IMR-90 (cell line): ENCODE measurements at regions not wholly inside any gene's neighbourhood (a gene's known extent, or its start where the extent isn't known, plus 50 kb on each side); places are given as distances from the start of the nearest gene placed in this dataset.

Experiments used
- ATAC-seq: fragments of 200-7000 bp; cut with Tn5 transposase; 2 replicates; pipeline ENCODE4 v1.9.1; 2020; ENCODE audit warnings: low read depth, mild to moderate bottlenecking, moderate library complexity
- BruUV-seq: library from RNA; stranded (reverse); fragments of 400-500 nt; replicated peaks from 2 replicates; lab custom pipeline; 2021; lab: Mats Ljungman, UMichigan
- CTCF ChIA-PET: fragments of 300-600 bp; formaldehyde crosslinking; extraction: SDS; loops from one replicate; lab custom pipeline; 2021; ENCODE audit warnings: antibody characterized with exemption; lab: Yijun Ruan, JAX
- POLR2A ChIA-PET: fragments of 300-600 bp; sonication (Branson Sonifier 250); formaldehyde crosslinking; loops from one replicate; lab custom pipeline; 2022; ENCODE audit warnings: antibody characterized with exemption; ENCODE audit not compliant: unreplicated experiment; lab: Charles Lee
- DNase-seq: peaks from one replicate; pipeline ENCODE4 v3.0.0; 2013
- H2AFZ ChIP-seq: replicated peaks from 2 replicates; pipeline ENCODE3; 2013; ENCODE audit warnings: low read length, mild to moderate bottlenecking; ENCODE audit not compliant: poor library complexity
- H2AK5ac ChIP-seq: 2 replicates; pipeline ENCODE4 v1.6.1; 2013; ENCODE audit warnings: low read depth, low read length, inconsistent platforms
- H2AK9ac ChIP-seq: replicated peaks from 2 replicates; pipeline ENCODE3; 2013; ENCODE audit warnings: mild to moderate bottlenecking, low read depth, low read length, moderate library complexity; ENCODE audit not compliant: poor library complexity
- H2BK120ac ChIP-seq: 2 replicates; pipeline ENCODE4 v1.6.1; 2013; ENCODE audit warnings: low read depth, low read length, inconsistent platforms
- H2BK15ac ChIP-seq: 3 replicates; pipeline ENCODE4 v1.6.1; 2013; ENCODE audit warnings: low read depth, low read length, inconsistent platforms
- H2BK20ac ChIP-seq: 2 replicates; pipeline ENCODE4 v1.6.1; 2013; ENCODE audit warnings: low read depth, mild to moderate bottlenecking, inconsistent platforms, low read length, moderate library complexity
- H2BK5ac ChIP-seq: 2 replicates; pipeline ENCODE4 v1.6.1; 2013; ENCODE audit warnings: mild to moderate bottlenecking, low read depth, low read length, inconsistent platforms; ENCODE audit not compliant: poor library complexity, severe bottlenecking
- H3K14ac ChIP-seq: replicated peaks from 2 replicates; pipeline ENCODE4 v1.6.1; 2013; ENCODE audit warnings: low read depth, low read length, inconsistent platforms
- H3K18ac ChIP-seq: 2 replicates; pipeline ENCODE4 v1.6.1; 2013; ENCODE audit warnings: low read depth, low read length, control low read depth
- H3K23ac ChIP-seq: 2 replicates; pipeline ENCODE4 v1.6.1; 2013; ENCODE audit warnings: low read depth, low read length, inconsistent platforms
- H3K27ac ChIP-seq: 2 replicates; pipeline ENCODE4 v1.5.1; 2013; ENCODE audit warnings: mild to moderate bottlenecking, control low read depth, low read length; ENCODE audit not compliant: insufficient read depth
- H3K27me3 ChIP-seq: 2 replicates; pipeline ENCODE4 v1.6.1; 2013; ENCODE audit warnings: low read length; ENCODE audit not compliant: control insufficient read depth, insufficient read depth
- H3K36me3 ChIP-seq: 2 replicates; pipeline ENCODE4 v1.6.1; 2013; ENCODE audit warnings: low read length, mixed read lengths; ENCODE audit not compliant: control insufficient read depth, insufficient read depth
- H3K4ac ChIP-seq: 2 replicates; pipeline ENCODE4 v1.6.1; 2013; ENCODE audit warnings: low read depth, low read length, inconsistent platforms
- H3K4me1 ChIP-seq: 2 replicates; pipeline ENCODE4 v1.6.1; 2013; ENCODE audit warnings: low read length, mixed read lengths; ENCODE audit not compliant: control insufficient read depth, insufficient read depth
- H3K4me2 ChIP-seq: 2 replicates; pipeline ENCODE4 v1.6.1; 2013; ENCODE audit warnings: low read depth, mild to moderate bottlenecking, control low read depth, low read length, moderate library complexity
- H3K4me3 ChIP-seq: 2 replicates; pipeline ENCODE4 v1.5.1; 2013; ENCODE audit warnings: low read depth, mild to moderate bottlenecking, control low read depth, low read length, moderate library complexity; ENCODE audit not compliant: insufficient read depth
- H3K56ac ChIP-seq: 2 replicates; pipeline ENCODE4 v1.6.1; 2013; ENCODE audit warnings: low read length, inconsistent platforms; ENCODE audit not compliant: insufficient read depth; ENCODE audit errors: extremely low read depth
- H3K79me1 ChIP-seq, 2 experiments: 2 replicates each; pipeline ENCODE4 v1.6.1; 2013; ENCODE audit warnings: low read length in 2 of 2, inconsistent platforms in 1 of 2, low read depth in 1 of 2
- H3K9ac ChIP-seq: 2 replicates; pipeline ENCODE4 v1.6.1; 2013; ENCODE audit warnings: low read depth, low read length, control low read depth
- H3K9me1 ChIP-seq: 2 replicates; pipeline ENCODE4 v1.6.1; 2013; ENCODE audit warnings: low read length, inconsistent platforms; ENCODE audit not compliant: insufficient read depth
- H3K9me3 ChIP-seq: 2 replicates; pipeline ENCODE4 v1.6.1; 2013; ENCODE audit warnings: low read length; ENCODE audit not compliant: control insufficient read depth, insufficient read depth
- H4K20me1 ChIP-seq: 2 replicates; pipeline ENCODE4 v1.6.1; 2013; ENCODE audit warnings: low read length, inconsistent platforms; ENCODE audit not compliant: insufficient read depth
- H4K5ac ChIP-seq: 2 replicates; pipeline ENCODE4 v1.6.1; 2013; ENCODE audit warnings: mild to moderate bottlenecking, low read depth, low read length, control low read depth
- H4K8ac ChIP-seq, 2 experiments: 2 replicates each; pipeline ENCODE4 v1.6.1; 2013; ENCODE audit warnings: low read depth in 2 of 2, low read length in 2 of 2, control low read depth in 1 of 2, inconsistent platforms in 1 of 2
- H4K91ac ChIP-seq: 2 replicates; pipeline ENCODE4 v1.6.1; 2013; ENCODE audit warnings: low read depth, low read length, inconsistent platforms; ENCODE audit not compliant: insufficient read depth
- CHD1 ChIP-seq: IDR thresholded peaks from 2 replicates; pipeline ENCODE4 v1.6.1; 2012; ENCODE audit warnings: low read depth, low read length, improper control_type of control experiment
- ELK1 ChIP-seq: fragments of 150-350 bp; IDR thresholded peaks from 2 replicates; pipeline ENCODE4 v1.6.1; 2016; ENCODE audit warnings: low read depth, mild to moderate bottlenecking, low read length, moderate library complexity, borderline replicate concordance
- MAFK ChIP-seq: IDR thresholded peaks from 2 replicates; pipeline ENCODE4 v1.6.1; 2012; ENCODE audit warnings: low read depth, low read length, improper control_type of control experiment
- MAZ ChIP-seq: IDR thresholded peaks from 2 replicates; pipeline ENCODE4 v1.6.1; 2012; ENCODE audit warnings: low read depth, mild to moderate bottlenecking, low read length, improper control_type of control experiment, moderate library complexity, borderline replicate concordance
- NFE2L2 ChIP-seq: fragments of 150-350 bp; IDR thresholded peaks from 2 replicates; pipeline ENCODE4 v1.6.1; 2016; ENCODE audit warnings: low read depth, mild to moderate bottlenecking, low read length
- POLR2A ChIP-seq: IDR thresholded peaks from 2 replicates; pipeline ENCODE4 v1.6.1; 2012; ENCODE audit warnings: mild to moderate bottlenecking, low read depth, low read length
- WGBS, 2 experiments: methylation state at CpG; one replicate each; pipeline versions ENCODE4 v1.1.5 to v1.1.7; 2013; ENCODE audit warnings: missing lambda C conversion rate in 2 of 2; ENCODE audit not compliant: insufficient read length in 1 of 2; ENCODE audit errors: extremely low coverage in 2 of 2; 5-methylcytosine and 5-hydroxymethylcytosine counted together
- dilution Hi-C: fragments of 300-500 bp; cut with HindIII; formaldehyde crosslinking; loops from one replicate; pipeline ENCODE4 v1.14.3; 2018; ENCODE audit warnings: low sequenced_read_pairs; ENCODE audit not compliant: unreplicated experiment
- in situ Hi-C: fragments of 300-500 bp; cut with MboI; formaldehyde crosslinking; loops from 3 replicates; pipeline ENCODE4 v1.14.3; 2019; ENCODE audit warnings: low sequenced_read_pairs, inconsistent platforms, mixed read lengths
- intact Hi-C: fragments of 100-400 bp; cut with micrococcal nuclease; formaldehyde crosslinking; loops from 2 replicates; pipeline ENCODE4 v1.10.0; 2022

- dilution Hi-C loops: no loop called here
- no peak overlapping the region for H2BK5ac ChIP-seq
- BruUV-seq: no TSS peak
- ChIA-PET CTCF (no interaction called here), POLR2A (no interaction called here)
- TF ChIP-seq ELK1: no peak
- no peak for TF ChIP-seq POLR2A
- no peak for TF ChIP-seq MAZ
- peak; percentile 72 for TF ChIP-seq MAFK
- no peak for TF ChIP-seq NFE2L2
- no peak for TF ChIP-seq CHD1
- ATAC-seq (no peak), DNase-seq (no peak)
- no peak overlapping the region for H3K27ac ChIP-seq
- no peaks in the 10 kb centered on the region for H3K27me3 ChIP-seq
- H3K14ac ChIP-seq: no peak overlapping the region
- no peak overlapping the region for H2AK5ac ChIP-seq
- no peaks in the 10 kb centered on the region for H4K20me1 ChIP-seq
- no CpG with 5 or more reads among the region's 2 CpGs for WGBS, 2 experiments
- no peak overlapping the region for H3K9ac ChIP-seq
- no peak overlapping the region for H3K23ac ChIP-seq
- H2AFZ ChIP-seq: no peak overlapping the region
- H3K4me1 ChIP-seq: no peaks in the 10 kb centered on the region
- no peaks in the 10 kb centered on the region for H3K36me3 ChIP-seq
- H3K56ac ChIP-seq: no peak overlapping the region
- no peak overlapping the region for H4K8ac ChIP-seq
- H4K91ac ChIP-seq: no peak overlapping the region
- intact Hi-C loops: no loop called here
- H3K18ac ChIP-seq: no peak overlapping the region
- H3K4ac ChIP-seq: no peak overlapping the region
- no peak overlapping the region for H4K5ac ChIP-seq
- H3K9me3 ChIP-seq: peaks cover 4% of the 10 kb centered on the region
- no peak overlapping the region for H3K4me3 ChIP-seq
- no peaks in the 10 kb centered on the region for H3K9me1 ChIP-seq
- H2BK120ac ChIP-seq: no peak overlapping the region
- no peaks in the 10 kb centered on the region for H3K79me1 ChIP-seq
- no peak overlapping the region for H2BK20ac ChIP-seq
- H2BK15ac ChIP-seq: no peak overlapping the region
- in situ Hi-C loops: no loop called here
- H3K4me2 ChIP-seq: no peak overlapping the region
- no peak overlapping the region for H2AK9ac ChIP-seq
These were observed 97.2 kb upstream of the KCTD8 start for GRCh38 chr4:44545781-44546180.
